ENCODE measurements at regions not wholly inside any gene's neighbourhood (a gene's known extent, or its start where the extent isn't known, plus 50 kb on each side); places are given as distances from the start of the nearest gene placed in this dataset.

DNA sequence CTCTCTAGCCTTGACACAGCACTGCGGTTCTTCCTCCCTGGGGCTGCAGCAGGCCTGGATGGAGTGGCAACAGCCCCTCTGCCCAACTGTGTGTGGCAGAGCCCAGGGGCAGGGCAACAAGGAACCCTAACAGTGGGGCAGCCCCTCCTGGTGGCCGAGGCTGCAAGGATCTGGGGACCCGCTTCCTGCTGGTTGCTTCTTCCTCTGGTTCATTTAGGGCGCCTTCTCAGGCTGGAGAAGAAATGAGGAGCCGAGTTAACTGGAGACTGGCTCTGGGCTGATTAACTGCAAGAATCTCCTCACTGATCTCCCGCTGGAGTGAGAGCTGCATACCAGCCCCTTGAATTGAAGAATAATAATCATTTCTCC, 80.1 kb upstream of the EMX2 start:
- TF ChIP-seq, protein P1, sequence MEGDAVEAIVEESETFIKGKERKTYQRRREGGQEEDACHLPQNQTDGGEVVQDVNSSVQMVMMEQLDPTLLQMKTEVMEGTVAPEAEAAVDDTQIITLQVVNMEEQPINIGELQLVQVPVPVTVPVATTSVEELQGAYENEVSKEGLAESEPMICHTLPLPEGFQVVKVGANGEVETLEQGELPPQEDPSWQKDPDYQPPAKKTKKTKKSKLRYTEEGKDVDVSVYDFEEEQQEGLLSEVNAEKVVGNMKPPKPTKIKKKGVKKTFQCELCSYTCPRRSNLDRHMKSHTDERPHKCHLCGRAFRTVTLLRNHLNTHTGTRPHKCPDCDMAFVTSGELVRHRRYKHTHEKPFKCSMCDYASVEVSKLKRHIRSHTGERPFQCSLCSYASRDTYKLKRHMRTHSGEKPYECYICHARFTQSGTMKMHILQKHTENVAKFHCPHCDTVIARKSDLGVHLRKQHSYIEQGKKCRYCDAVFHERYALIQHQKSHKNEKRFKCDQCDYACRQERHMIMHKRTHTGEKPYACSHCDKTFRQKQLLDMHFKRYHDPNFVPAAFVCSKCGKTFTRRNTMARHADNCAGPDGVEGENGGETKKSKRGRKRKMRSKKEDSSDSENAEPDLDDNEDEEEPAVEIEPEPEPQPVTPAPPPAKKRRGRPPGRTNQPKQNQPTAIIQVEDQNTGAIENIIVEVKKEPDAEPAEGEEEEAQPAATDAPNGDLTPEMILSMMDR (IDR thresholded peaks at IDR 0.05), result no peak
- TF ChIP-seq POLR2AphosphoS5 (IDR thresholded peaks at IDR 0.05) (no peak), POLR2A (IDR thresholded peaks at IDR 0.05) (no peak)
